ENCODE measurements at regions not wholly inside any gene's neighbourhood (a gene's known extent, or its start where the extent isn't known, plus 50 kb on each side); places are given as distances from the start of the nearest gene placed in this dataset.
A peak's percentile ranks its signal among the peaks of the same experiment; 100 is the strongest.

GRCh38 chr2:11985817-11986566 lies 239.6 kb downstream of the LPIN1 start:
- FAIRE-seq (no peak), DNase-seq (ENCODE audit: insufficient read length, low spot score) (no peak)
- TF ChIP-seq POLR2A (IDR thresholded peaks at IDR 0.05; ENCODE audit: low read depth, low read length) (no peak), SPI1 (IDR thresholded peaks at IDR 0.05; ENCODE audit: low read depth, low read length) (no peak)

DNA sequence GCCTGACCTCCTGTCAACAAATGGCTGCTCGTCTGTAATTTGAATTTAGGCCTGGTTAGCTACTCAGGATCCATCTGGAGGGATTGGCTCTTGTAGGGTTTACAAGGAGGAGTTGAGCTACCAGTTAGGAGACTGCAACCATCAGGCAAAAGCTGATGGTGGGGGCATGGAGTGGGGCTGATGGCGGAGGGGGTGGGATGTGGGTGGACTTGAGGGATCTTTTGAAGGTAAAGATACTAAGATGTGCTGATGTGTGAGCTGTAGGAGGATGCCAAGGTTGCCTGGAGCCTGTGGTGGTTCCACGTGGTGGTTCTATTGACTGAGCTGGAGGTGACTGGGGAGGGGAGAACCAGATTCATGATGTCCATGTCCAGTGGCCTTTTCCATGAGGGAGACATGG lies 240.7 kb downstream of the LPIN1 start:
- TF ChIP-seq POU2F2 (IDR thresholded peaks at IDR 0.05; ENCODE audit: low read depth, low read length): no peak
- no peak for TF ChIP-seq TAF1 (IDR thresholded peaks at IDR 0.05; ENCODE audit: low read depth, low read length)
- DNase-seq (ENCODE audit: insufficient read length, low spot score) (no peak), FAIRE-seq (no peak)

GRCh38 chr2:11988691-11989353 lies 242.4 kb downstream of the LPIN1 start:
- DNase-seq (ENCODE audit: insufficient read length, low spot score) (no peak), FAIRE-seq (no peak)
- TF ChIP-seq POU2F2 (IDR thresholded peaks at IDR 0.05; ENCODE audit: low read depth, low read length) (no peak), POLR2AphosphoS5 (IDR thresholded peaks at IDR 0.05; ENCODE audit: low read depth, low read length) (no peak), POLR2A (IDR thresholded peaks at IDR 0.05; ENCODE audit: low read depth, low read length) (no peak), PAX5 (IDR thresholded peaks at IDR 0.05; ENCODE audit: insufficient read depth, low read length, severe bottlenecking) (no peak), SPI1 (IDR thresholded peaks at IDR 0.05; ENCODE audit: low read depth, low read length) (no peak), TAF1 (IDR thresholded peaks at IDR 0.05; ENCODE audit: low read depth, low read length) (no peak)

DNA sequence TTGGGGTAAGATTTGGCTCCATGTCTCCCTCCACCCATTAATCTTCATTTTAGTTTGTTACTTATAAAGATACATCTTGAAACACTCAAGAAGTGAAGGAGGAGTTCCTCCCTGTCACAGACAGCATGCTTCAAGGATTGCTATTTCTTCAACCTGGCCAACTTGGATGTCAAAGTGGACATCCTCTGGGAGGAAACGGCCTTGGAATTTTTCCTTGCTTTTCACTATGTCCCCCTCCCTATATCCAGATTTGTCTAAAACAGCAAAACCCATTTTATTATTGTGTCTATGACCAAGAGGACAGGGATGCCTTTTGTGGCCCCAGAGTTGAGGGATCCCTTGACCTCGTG lies 242.9 kb downstream of the LPIN1 start:
- no peak for DNase-seq (ENCODE audit: insufficient read length, low spot score)
- no peak for FAIRE-seq
- TF ChIP-seq POLR2A (IDR thresholded peaks at IDR 0.05; ENCODE audit: low read depth, low read length): no peak
- no peak for TF ChIP-seq SPI1 (IDR thresholded peaks at IDR 0.05; ENCODE audit: low read depth, low read length)
- TF ChIP-seq POLR2AphosphoS5 (IDR thresholded peaks at IDR 0.05; ENCODE audit: low read depth, low read length): no peak

- FAIRE-seq (no peak), DNase-seq (ENCODE audit: insufficient read length, low spot score) (no peak)
- TF ChIP-seq POU2F2 (IDR thresholded peaks at IDR 0.05; ENCODE audit: low read depth, low read length) (no peak), PAX5 (IDR thresholded peaks at IDR 0.05; ENCODE audit: insufficient read depth, low read length, severe bottlenecking) (no peak), POLR2A (IDR thresholded peaks at IDR 0.05; ENCODE audit: low read depth, low read length) (no peak), TAF1 (IDR thresholded peaks at IDR 0.05; ENCODE audit: low read depth, low read length) (no peak), SPI1 (IDR thresholded peaks at IDR 0.05; ENCODE audit: low read depth, low read length) (no peak), POLR2AphosphoS5 (IDR thresholded peaks at IDR 0.05; ENCODE audit: low read depth, low read length) (no peak)
Measured at GRCh38 chr2:11990576-11990975, 244.1 kb downstream of the LPIN1 start.

DNA sequence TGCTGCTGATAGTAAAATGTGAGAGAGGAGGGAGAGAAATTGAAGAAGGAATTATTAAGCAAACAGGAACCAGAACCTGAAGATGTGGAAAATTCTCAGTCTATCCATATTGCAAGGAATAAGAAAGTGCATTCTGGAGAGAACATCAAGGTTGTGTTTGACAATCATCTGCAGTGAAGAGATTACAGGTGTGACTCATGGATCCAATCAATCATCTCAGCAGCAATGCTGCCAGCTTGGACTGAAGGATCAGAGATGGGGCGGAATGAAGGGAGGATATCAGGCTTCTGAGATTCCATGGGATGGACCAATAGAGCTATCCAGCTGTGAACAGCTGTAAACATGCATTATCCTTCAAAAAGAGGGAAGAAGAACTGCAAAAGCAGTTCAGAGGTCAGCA lies 247.3 kb downstream of the LPIN1 start:
- FAIRE-seq: no peak
- TF ChIP-seq POLR2A (IDR thresholded peaks at IDR 0.05; ENCODE audit: low read depth, low read length) (no peak), PAX5 (IDR thresholded peaks at IDR 0.05; ENCODE audit: insufficient read depth, low read length, severe bottlenecking) (no peak), TAF1 (IDR thresholded peaks at IDR 0.05; ENCODE audit: low read depth, low read length) (no peak), POU2F2 (IDR thresholded peaks at IDR 0.05; ENCODE audit: low read depth, low read length) (no peak), POLR2AphosphoS5 (IDR thresholded peaks at IDR 0.05; ENCODE audit: low read depth, low read length) (no peak), SPI1 (IDR thresholded peaks at IDR 0.05; ENCODE audit: low read depth, low read length) (no peak)
- no peak for DNase-seq (ENCODE audit: insufficient read length, low spot score)

DNA sequence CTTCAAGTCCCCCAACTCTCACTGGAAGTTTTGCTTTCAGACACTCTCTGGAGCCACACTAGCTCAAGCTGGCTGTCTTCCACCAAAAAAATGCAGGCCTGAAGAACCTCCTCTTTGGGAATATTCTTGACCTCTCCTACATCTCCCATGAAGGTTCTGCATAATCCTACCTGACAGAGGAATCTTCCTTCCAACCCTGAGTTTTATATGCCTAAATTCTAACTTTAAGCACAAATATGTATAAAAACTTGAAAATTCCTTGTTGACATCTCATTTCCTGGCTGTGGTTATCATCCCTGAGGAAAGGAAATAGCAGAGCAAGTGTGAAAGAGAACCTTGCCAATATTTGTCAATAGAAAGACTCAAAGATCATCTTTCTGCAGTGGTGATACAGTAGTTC lies 249.0 kb downstream of the LPIN1 start:
- TF ChIP-seq TAF1 (IDR thresholded peaks at IDR 0.05; ENCODE audit: low read depth, low read length): no peak
- no peak for TF ChIP-seq POLR2A (IDR thresholded peaks at IDR 0.05; ENCODE audit: low read depth, low read length)
- TF ChIP-seq POU2F2 (IDR thresholded peaks at IDR 0.05; ENCODE audit: low read depth, low read length): no peak
- no peak for TF ChIP-seq SPI1 (IDR thresholded peaks at IDR 0.05; ENCODE audit: low read depth, low read length)
- TF ChIP-seq PAX5 (IDR thresholded peaks at IDR 0.05; ENCODE audit: insufficient read depth, low read length, severe bottlenecking): no peak
- TF ChIP-seq POLR2AphosphoS5 (IDR thresholded peaks at IDR 0.05; ENCODE audit: low read depth, low read length): no peak
- no peak for DNase-seq (ENCODE audit: insufficient read length, low spot score)
- FAIRE-seq: no peak

DNA sequence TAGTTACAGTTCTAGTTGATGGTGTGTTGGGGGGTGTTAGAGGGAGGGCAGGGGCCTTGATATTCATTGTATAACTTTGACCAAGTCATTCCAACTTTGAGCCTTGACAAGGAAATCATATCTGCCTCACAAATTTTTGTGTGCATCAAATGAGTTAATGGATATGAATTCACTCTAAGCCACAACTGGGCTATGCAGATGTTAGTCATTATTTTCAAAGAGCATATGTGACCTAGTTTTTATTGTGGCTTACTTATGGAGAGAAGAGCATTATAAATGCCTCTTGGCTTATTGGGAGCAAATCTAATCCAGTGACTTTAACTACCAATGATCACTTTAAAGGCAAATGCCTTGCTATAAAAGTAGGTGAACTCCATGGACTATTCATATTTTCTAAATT lies 250.2 kb downstream of the LPIN1 start:
- DNase-seq (ENCODE audit: insufficient read length, low spot score): no peak
- TF ChIP-seq PAX5 (IDR thresholded peaks at IDR 0.05; ENCODE audit: insufficient read depth, low read length, severe bottlenecking) (no peak), POLR2A (IDR thresholded peaks at IDR 0.05; ENCODE audit: low read depth, low read length) (no peak), POU2F2 (IDR thresholded peaks at IDR 0.05; ENCODE audit: low read depth, low read length) (no peak), TAF1 (IDR thresholded peaks at IDR 0.05; ENCODE audit: low read depth, low read length) (no peak), POLR2AphosphoS5 (IDR thresholded peaks at IDR 0.05; ENCODE audit: low read depth, low read length) (no peak), SPI1 (IDR thresholded peaks at IDR 0.05; ENCODE audit: low read depth, low read length) (no peak)
- FAIRE-seq: peak; percentile 62

GRCh38 chr2:11997142-11997541 lies 250.7 kb downstream of the LPIN1 start:
- DNase-seq (ENCODE audit: insufficient read length, low spot score) (no peak), FAIRE-seq (no peak)
- no peak for TF ChIP-seq POU2F2 (IDR thresholded peaks at IDR 0.05; ENCODE audit: low read depth, low read length)
- TF ChIP-seq TAF1 (IDR thresholded peaks at IDR 0.05; ENCODE audit: low read depth, low read length): no peak
- TF ChIP-seq POLR2A (IDR thresholded peaks at IDR 0.05; ENCODE audit: low read depth, low read length): no peak

- FAIRE-seq (peak; percentile 92), DNase-seq (ENCODE audit: insufficient read length, low spot score) (no peak)
- TF ChIP-seq TAF1 (IDR thresholded peaks at IDR 0.05; ENCODE audit: low read depth, low read length): no peak
- no peak for TF ChIP-seq PAX5 (IDR thresholded peaks at IDR 0.05; ENCODE audit: insufficient read depth, low read length, severe bottlenecking)
- TF ChIP-seq POLR2AphosphoS5 (IDR thresholded peaks at IDR 0.05; ENCODE audit: low read depth, low read length): no peak
- TF ChIP-seq SPI1 (IDR thresholded peaks at IDR 0.05; ENCODE audit: low read depth, low read length): no peak
- TF ChIP-seq POLR2A (IDR thresholded peaks at IDR 0.05; ENCODE audit: low read depth, low read length): no peak
- no peak for TF ChIP-seq POU2F2 (IDR thresholded peaks at IDR 0.05; ENCODE audit: low read depth, low read length)
Measured at GRCh38 chr2:11998218-11998617, 251.8 kb downstream of the LPIN1 start.
